HK-2 (cell line): ENCODE measurements at regions not wholly inside any gene's neighbourhood (a gene's known extent, or its start where the extent isn't known, plus 50 kb on each side); places are given as distances from the start of the nearest gene placed in this dataset.
"Not testable (repeated sequence)": the region's sequence is repeated elsewhere in the genome, so short reads cannot be mapped to it uniquely, and the experiment has no call there.

ENCODE experiments used
- DNase-seq: peaks from one replicate; pipeline ENCODE4 v3.0.0-alpha.2; 2018; ENCODE audit not compliant: unreplicated experiment

GRCh38 chr9:87781331-87781730 lies 55.4 kb downstream of the CTSL start:
- DNase-seq, result no peak

GRCh38 chr9:87783180-87783579 lies 57.3 kb downstream of the CTSL start:
- DNase-seq, result no peak

- not testable (repeated sequence) for DNase-seq
These were observed 59.5 kb downstream of the CTSL start for GRCh38 chr9:87785315-87785970.

- DNase-seq, result no peak
These were observed 60.5 kb downstream of the CTSL start for GRCh38 chr9:87786423-87786822.

- no peak for DNase-seq
These were observed 61.0 kb downstream of the CTSL start for GRCh38 chr9:87786876-87787275.

- no peak for DNase-seq
These were observed 61.8 kb downstream of the CTSL start for GRCh38 chr9:87787735-87788134.

GRCh38 chr9:87792831-87793288 lies 66.9 kb downstream of the CTSL start:
- DNase-seq, result peak; percentile 83

- DNase-seq, result no peak
These were observed 67.4 kb downstream of the CTSL start for GRCh38 chr9:87793292-87793691.

GRCh38 chr9:87795178-87795577 lies 69.3 kb downstream of the CTSL start:
- no peak for DNase-seq

- DNase-seq, result no peak
These were observed 70.3 kb downstream of the CTSL start for GRCh38 chr9:87796196-87796595.

GRCh38 chr9:87798261-87798833 lies 72.4 kb downstream of the CTSL start:
- DNase-seq, result no peak

GRCh38 chr9:87799503-87799902 lies 73.6 kb downstream of the CTSL start:
- DNase-seq, result no peak

GRCh38 chr9:87800456-87800855 lies 74.5 kb downstream of the CTSL start:
- DNase-seq, result no peak

- no peak for DNase-seq
These were observed 75.1 kb downstream of the CTSL start for GRCh38 chr9:87801013-87801412.

- no peak for DNase-seq
These were observed 77.2 kb downstream of the CTSL start for GRCh38 chr9:87803166-87803565.

- no peak for DNase-seq
These were observed 77.9 kb downstream of the CTSL start for GRCh38 chr9:87803623-87804345.

GRCh38 chr9:87805259-87805658 lies 77.4 kb upstream of the SPATA31E1 start:
- DNase-seq, result no peak

GRCh38 chr9:87810008-87810407 lies 72.7 kb upstream of the SPATA31E1 start:
- DNase-seq, result no peak

GRCh38 chr9:87810679-87811178 lies 71.9 kb upstream of the SPATA31E1 start:
- no peak for DNase-seq

- peak; percentile 13 for DNase-seq
These were observed 70.1 kb upstream of the SPATA31E1 start for GRCh38 chr9:87812375-87813118.

- no peak for DNase-seq
These were observed 69.6 kb upstream of the SPATA31E1 start for GRCh38 chr9:87813119-87813463.

- DNase-seq, result no peak
These were observed 66.6 kb upstream of the SPATA31E1 start for GRCh38 chr9:87816036-87816435.
